SK-N-SH treated with all-trans-retinoic acid at 6 μM for 48 hours (cell line): ENCODE measurements at regions not wholly inside any gene's neighbourhood (a gene's known extent, or its start where the extent isn't known, plus 50 kb on each side); places are given as distances from the start of the nearest gene placed in this dataset.
A peak's percentile ranks its signal among the peaks of the same experiment; 100 is the strongest.
"Not testable (repeated sequence)": the region's sequence is repeated elsewhere in the genome, so short reads cannot be mapped to it uniquely, and the experiment has no call there.

Experiments
- ATAC-seq: fragments of 200-7000 bp; cut with Tn5 transposase; 3 replicates; pipeline ENCODE4 v1.9.1; 2020; ENCODE audit warnings: mild to moderate bottlenecking, moderate library complexity
- ARNTL ChIP-seq: fragments of 450-650 bp; formaldehyde crosslinking; IDR thresholded peaks from 2 replicates; pipeline ENCODE4 v1.5.0; 2020; ENCODE audit warnings: low read depth, mild to moderate bottlenecking, moderate library complexity, borderline replicate concordance
- BACH2 ChIP-seq: fragments of 250-450 bp; sonication (Bioruptor Pico); IDR thresholded peaks from 2 replicates; pipeline ENCODE4 v1.9.0; 2021; ENCODE audit warnings: mild to moderate bottlenecking, borderline replicate concordance
- CSDC2 ChIP-seq: fragments of 250-450 bp; sonication (Bioruptor Pico); IDR thresholded peaks from 2 replicates; pipeline ENCODE4 v1.5.0; 2020; ENCODE audit warnings: mild to moderate bottlenecking, moderate library complexity
- CSRNP3 ChIP-seq: fragments of 250-450 bp; sonication (Bioruptor Pico); IDR thresholded peaks from 2 replicates; pipeline ENCODE4 v1.5.1; 2021; ENCODE audit warnings: mild to moderate bottlenecking, moderate library complexity
- ESRRG ChIP-seq: fragments of 250-450 bp; sonication (Bioruptor Pico); IDR thresholded peaks from 2 replicates; pipeline ENCODE4 v1.6.1; 2021; ENCODE audit warnings: mild to moderate bottlenecking
- GLIS3 ChIP-seq: fragments of 250-450 bp; sonication (Bioruptor Pico); IDR thresholded peaks from 2 replicates; pipeline ENCODE4 v1.5.0; 2020; ENCODE audit warnings: mild to moderate bottlenecking, moderate library complexity
- ISL1 ChIP-seq: fragments of 250-450 bp; sonication (Bioruptor Pico); IDR thresholded peaks from 2 replicates; pipeline ENCODE4 v2.1.2; 2022; ENCODE audit warnings: mild to moderate bottlenecking, moderate library complexity
- OSR1 ChIP-seq: fragments of 250-450 bp; sonication (Bioruptor Pico); IDR thresholded peaks from 2 replicates; pipeline ENCODE4 v1.8.0; 2022; ENCODE audit warnings: moderate library complexity, mild to moderate bottlenecking, inconsistent platforms
- PPARA ChIP-seq: fragments of 250-450 bp; sonication (Bioruptor Pico); IDR thresholded peaks from 2 replicates; pipeline ENCODE4 v1.5.0; 2020; ENCODE audit warnings: mild to moderate bottlenecking, borderline replicate concordance
- RARB ChIP-seq: fragments of 250-450 bp; sonication (Bioruptor Pico); IDR thresholded peaks from 2 replicates; pipeline ENCODE4 v1.8.0; 2021; ENCODE audit warnings: mild to moderate bottlenecking, moderate library complexity
- SNAI2 ChIP-seq: fragments of 250-450 bp; sonication (Bioruptor Pico); IDR thresholded peaks from 2 replicates; pipeline ENCODE4 v1.5.0; 2020; ENCODE audit warnings: mild to moderate bottlenecking, moderate library complexity
- TOX ChIP-seq: fragments of 250-450 bp; sonication (Bioruptor Pico); IDR thresholded peaks from 2 replicates; pipeline ENCODE4 v1.8.0; 2021; ENCODE audit warnings: mild to moderate bottlenecking, moderate library complexity, borderline replicate concordance
- ZC3H10 ChIP-seq: fragments of 250-450 bp; sonication (Bioruptor Pico); IDR thresholded peaks from 2 replicates; pipeline ENCODE4 v1.5.1; 2021; ENCODE audit warnings: mild to moderate bottlenecking, moderate library complexity
- ZFP3 ChIP-seq: fragments of 250-450 bp; sonication (Bioruptor Pico); IDR thresholded peaks from 2 replicates; pipeline ENCODE4 v1.5.0; 2020; ENCODE audit warnings: mild to moderate bottlenecking, moderate library complexity
- ZFP30 ChIP-seq: fragments of 450-650 bp; formaldehyde crosslinking; IDR thresholded peaks from 2 replicates; pipeline ENCODE4 v1.5.0; 2022; ENCODE audit warnings: mild to moderate bottlenecking, moderate library complexity
- ZNF565 ChIP-seq: fragments of 450-650 bp; formaldehyde crosslinking; conservative IDR thresholded peaks from 2 replicates; pipeline ENCODE4 v1.5.0; 2020; ENCODE audit warnings: low read depth, mild to moderate bottlenecking, moderate library complexity
- ZNF8 ChIP-seq: fragments of 450-650 bp; formaldehyde crosslinking; IDR thresholded peaks from 2 replicates; pipeline ENCODE4 v1.5.0; 2020; ENCODE audit warnings: mild to moderate bottlenecking, moderate library complexity
- TF ChIP-seq, protein P1 (sequence below): fragments of 250-450 bp; sonication (Bioruptor Pico); IDR thresholded peaks from 2 replicates; pipeline ENCODE4 v1.5.0; 2020; ENCODE audit warnings: mild to moderate bottlenecking, moderate library complexity
- TF ChIP-seq, protein P2 (sequence below): fragments of 250-450 bp; sonication (Bioruptor Pico); IDR thresholded peaks from 2 replicates; pipeline ENCODE4 v1.8.0; 2021; ENCODE audit warnings: low read depth, mild to moderate bottlenecking, moderate library complexity, borderline replicate concordance
- TF ChIP-seq, protein P3 (sequence below): fragments of 250-450 bp; sonication (Bioruptor Pico); IDR thresholded peaks from 2 replicates; pipeline ENCODE4 v1.5.1; 2020; ENCODE audit warnings: low read depth, mild to moderate bottlenecking, moderate library complexity

DNA sequence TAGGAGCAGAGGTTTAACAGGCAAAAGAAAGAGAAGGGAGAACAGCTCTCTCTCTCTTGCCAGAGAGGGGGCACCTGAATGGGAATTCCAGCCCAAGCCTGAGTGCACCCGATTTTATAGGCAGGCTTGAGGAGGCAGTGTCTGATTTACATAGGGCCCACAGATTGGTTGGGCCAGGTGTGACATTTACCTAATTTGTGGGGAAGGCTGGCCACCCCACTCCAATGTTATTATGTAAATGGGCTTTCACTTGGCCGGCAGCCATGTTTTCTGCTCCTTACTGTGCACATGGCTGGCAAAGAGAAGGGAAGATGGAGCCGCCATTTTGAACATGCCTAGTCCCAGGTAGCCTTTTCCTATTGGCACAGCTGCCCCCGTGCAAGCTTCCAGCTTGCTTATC, 735.5 kb upstream of the AUTS2 start (continued):
- TF ChIP-seq, protein P1, sequence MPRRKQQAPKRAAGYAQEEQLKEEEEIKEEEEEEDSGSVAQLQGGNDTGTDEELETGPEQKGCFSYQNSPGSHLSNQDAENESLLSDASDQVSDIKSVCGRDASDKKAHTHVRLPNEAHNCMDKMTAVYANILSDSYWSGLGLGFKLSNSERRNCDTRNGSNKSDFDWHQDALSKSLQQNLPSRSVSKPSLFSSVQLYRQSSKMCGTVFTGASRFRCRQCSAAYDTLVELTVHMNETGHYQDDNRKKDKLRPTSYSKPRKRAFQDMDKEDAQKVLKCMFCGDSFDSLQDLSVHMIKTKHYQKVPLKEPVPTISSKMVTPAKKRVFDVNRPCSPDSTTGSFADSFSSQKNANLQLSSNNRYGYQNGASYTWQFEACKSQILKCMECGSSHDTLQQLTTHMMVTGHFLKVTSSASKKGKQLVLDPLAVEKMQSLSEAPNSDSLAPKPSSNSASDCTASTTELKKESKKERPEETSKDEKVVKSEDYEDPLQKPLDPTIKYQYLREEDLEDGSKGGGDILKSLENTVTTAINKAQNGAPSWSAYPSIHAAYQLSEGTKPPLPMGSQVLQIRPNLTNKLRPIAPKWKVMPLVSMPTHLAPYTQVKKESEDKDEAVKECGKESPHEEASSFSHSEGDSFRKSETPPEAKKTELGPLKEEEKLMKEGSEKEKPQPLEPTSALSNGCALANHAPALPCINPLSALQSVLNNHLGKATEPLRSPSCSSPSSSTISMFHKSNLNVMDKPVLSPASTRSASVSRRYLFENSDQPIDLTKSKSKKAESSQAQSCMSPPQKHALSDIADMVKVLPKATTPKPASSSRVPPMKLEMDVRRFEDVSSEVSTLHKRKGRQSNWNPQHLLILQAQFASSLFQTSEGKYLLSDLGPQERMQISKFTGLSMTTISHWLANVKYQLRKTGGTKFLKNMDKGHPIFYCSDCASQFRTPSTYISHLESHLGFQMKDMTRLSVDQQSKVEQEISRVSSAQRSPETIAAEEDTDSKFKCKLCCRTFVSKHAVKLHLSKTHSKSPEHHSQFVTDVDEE (CRISPR knock-in tag): no peak

DNA sequence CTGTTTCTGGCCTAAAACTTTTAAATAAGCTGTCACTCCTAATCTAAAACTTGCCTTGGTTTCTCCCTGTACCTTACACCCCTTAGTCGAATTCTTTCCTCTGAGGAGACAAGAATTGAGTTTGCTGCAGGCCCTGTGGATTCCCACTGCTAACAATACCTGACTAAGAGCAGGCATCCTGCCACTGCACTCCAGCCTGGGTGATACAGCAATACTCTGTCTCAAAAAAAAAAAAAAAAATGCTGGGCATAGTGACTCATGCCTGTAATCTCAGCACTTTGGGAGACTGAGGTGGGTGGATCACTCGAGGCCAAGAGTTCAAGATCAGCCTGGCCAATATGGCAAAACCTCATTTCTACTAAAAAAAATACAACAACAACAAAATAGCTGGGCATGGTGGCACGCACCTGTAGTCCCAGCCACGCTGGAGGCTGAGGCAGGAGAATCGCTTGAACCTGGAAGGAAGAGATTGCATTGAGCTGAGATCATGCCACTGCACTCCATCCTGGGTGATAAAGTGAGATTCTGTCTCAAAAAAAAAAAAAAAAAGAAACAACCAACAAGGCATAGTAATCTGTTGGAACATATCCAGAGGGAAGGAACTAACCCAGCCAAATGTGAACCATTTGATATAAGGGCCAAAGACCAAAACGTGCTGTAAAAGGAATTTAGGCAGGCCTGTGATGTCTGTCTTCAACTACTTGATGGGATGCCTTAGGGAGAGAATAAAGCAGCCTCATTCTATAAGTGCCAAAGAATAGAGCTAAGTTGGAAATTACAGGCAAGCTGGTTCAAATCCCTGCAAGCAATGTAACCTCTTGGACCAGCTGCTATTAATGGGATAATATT, 732.7 kb upstream of the AUTS2 start:
- peak; percentile 27; the same call in 1 of the 3 replicates for ATAC-seq
- TF ChIP-seq PPARA (CRISPR knock-in tag) (no peak), SNAI2 (CRISPR knock-in tag) (no peak)

DNA sequence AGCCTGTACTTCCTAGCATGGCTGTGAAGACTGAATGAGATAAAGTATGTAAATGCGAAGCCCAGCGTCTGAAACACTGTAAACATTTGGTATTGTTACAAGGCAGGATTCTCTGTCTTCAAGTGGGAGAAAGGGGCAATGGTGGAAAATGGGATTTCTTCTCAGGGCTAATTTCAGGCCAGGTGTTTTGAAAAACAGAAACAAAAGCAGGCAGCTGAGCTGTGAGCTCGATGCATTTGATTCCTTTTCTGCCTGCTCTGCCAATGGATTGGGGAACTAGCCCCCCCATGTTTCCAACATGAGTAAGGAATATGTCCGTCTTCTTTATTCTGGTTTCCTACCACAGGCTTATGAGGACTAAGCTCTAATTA, 732.1 kb upstream of the AUTS2 start:
- TF ChIP-seq BACH2 (CRISPR knock-in tag) (no peak), ZC3H10 (CRISPR knock-in tag) (no peak), ISL1 (CRISPR knock-in tag) (no peak), ARNTL (CRISPR knock-in tag) (no peak), SNAI2 (CRISPR knock-in tag) (no peak), ZFP30 (CRISPR knock-in tag) (no peak), CSDC2 (no peak), ZNF565 (CRISPR knock-in tag) (no peak)
- TF ChIP-seq, protein P2, sequence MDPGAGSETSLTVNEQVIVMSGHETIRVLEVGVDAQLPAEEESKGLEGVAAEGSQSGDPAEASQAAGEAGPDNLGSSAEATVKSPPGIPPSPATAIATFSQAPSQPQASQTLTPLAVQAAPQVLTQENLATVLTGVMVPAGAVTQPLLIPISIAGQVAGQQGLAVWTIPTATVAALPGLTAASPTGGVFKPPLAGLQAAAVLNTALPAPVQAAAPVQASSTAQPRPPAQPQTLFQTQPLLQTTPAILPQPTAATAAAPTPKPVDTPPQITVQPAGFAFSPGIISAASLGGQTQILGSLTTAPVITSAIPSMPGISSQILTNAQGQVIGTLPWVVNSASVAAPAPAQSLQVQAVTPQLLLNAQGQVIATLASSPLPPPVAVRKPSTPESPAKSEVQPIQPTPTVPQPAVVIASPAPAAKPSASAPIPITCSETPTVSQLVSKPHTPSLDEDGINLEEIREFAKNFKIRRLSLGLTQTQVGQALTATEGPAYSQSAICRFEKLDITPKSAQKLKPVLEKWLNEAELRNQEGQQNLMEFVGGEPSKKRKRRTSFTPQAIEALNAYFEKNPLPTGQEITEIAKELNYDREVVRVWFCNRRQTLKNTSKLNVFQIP (CRISPR knock-in tag): no peak
- ATAC-seq: no peak

DNA sequence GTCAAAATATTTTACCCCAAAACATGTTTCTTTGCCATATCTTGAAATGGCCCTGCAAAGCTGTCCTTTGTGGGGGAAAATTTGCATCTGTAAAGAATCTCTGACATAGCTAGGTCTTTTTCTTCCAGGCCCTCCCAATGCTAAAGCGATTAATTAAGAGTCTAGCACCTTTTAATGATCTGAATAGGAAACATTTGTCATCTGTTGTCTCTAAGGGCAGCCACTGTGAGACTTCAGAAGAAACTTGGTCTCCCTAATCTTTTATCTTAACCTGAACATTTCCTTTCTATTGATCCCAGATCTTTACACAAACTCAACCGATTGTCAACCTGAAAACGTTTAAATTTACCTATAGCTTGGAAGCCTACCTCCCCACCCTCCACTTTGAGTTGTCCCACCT, 731.6 kb upstream of the AUTS2 start:
- ATAC-seq: not testable (repeated sequence)

DNA sequence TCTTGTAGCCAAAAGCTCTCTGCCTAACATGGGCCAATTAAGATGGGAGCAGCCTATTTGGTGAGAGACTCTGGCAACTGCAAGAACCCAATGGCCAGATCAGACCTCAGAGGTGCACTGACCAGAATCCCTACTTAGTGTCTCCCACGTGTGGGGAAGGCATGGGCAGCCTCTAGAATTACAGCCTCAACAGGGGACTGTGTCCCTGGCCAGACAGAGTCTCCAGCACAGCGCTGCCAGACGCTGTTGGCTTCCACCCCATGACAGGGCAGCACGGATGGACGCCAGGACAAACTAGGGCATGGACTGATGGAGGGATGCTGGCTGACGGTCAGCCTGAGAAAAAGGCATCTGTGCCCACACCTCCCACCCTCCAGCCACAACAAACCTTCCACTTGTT, 729.3 kb upstream of the AUTS2 start:
- no peak for TF ChIP-seq OSR1 (CRISPR knock-in tag)
- TF ChIP-seq, all 23 proteins: peak for 0
- no peak for ATAC-seq

GRCh38 chr7:68873616-68874015, 724.7 kb upstream of the AUTS2 start:
- no peak for ATAC-seq
- TF ChIP-seq CSDC2 (no peak), ZFP3 (CRISPR knock-in tag) (no peak), RARB (CRISPR knock-in tag) (no peak), ESRRG (CRISPR knock-in tag) (no peak), GLIS3 (CRISPR knock-in tag) (no peak), ZNF565 (CRISPR knock-in tag) (no peak), CSRNP3 (CRISPR knock-in tag) (no peak), TOX (CRISPR knock-in tag) (no peak), BACH2 (CRISPR knock-in tag) (no peak), ZNF8 (CRISPR knock-in tag) (no peak), ZFP30 (CRISPR knock-in tag) (no peak), SNAI2 (CRISPR knock-in tag) (no peak), ZC3H10 (CRISPR knock-in tag) (no peak), PPARA (CRISPR knock-in tag) (no peak)
- TF ChIP-seq, protein P3, sequence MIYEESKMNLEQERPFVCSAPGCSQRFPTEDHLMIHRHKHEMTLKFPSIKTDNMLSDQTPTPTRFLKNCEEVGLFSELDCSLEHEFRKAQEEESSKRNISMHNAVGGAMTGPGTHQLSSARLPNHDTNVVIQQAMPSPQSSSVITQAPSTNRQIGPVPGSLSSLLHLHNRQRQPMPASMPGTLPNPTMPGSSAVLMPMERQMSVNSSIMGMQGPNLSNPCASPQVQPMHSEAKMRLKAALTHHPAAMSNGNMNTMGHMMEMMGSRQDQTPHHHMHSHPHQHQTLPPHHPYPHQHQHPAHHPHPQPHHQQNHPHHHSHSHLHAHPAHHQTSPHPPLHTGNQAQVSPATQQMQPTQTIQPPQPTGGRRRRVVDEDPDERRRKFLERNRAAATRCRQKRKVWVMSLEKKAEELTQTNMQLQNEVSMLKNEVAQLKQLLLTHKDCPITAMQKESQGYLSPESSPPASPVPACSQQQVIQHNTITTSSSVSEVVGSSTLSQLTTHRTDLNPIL (CRISPR knock-in tag): no peak
- TF ChIP-seq, protein P1 (CRISPR knock-in tag): no peak
- TF ChIP-seq, protein P2 (CRISPR knock-in tag): no peak
